Central memory CD8-positive, alpha-beta T cell (primary cell): ENCODE measurements at regions not wholly inside any gene's neighbourhood (a gene's known extent, or its start where the extent isn't known, plus 50 kb on each side); places are given as distances from the start of the nearest gene placed in this dataset.

Source experiments
- ATAC-seq: fragments of 150-1000 bp; cut with Tn5 transposase; replicated peaks from 2 replicates; pipeline ENCODE4 v1.10.0; 2022; ENCODE audit warnings: mild to moderate bottlenecking, moderate FRiP score, moderate number of reproducible peaks; ENCODE audit not compliant: poor library complexity, severe bottlenecking; ENCODE audit errors: extremely low read depth
- DNase-seq, 2 donors: peaks; one replicate each; pipeline ENCODE4 v3.0.0; 2021; ENCODE audit warnings: low spot score in 2 of 2
- H3K27ac Mint-ChIP-seq: one replicate; pipeline ENCODE4 v1.8.0; 2022; ENCODE audit warnings: low read depth, mild to moderate bottlenecking, moderate library complexity, mixed read lengths
- H3K27me3 Mint-ChIP-seq: one replicate; pipeline ENCODE4 v1.8.0; 2022; ENCODE audit warnings: mixed read lengths
- H3K36me3 Mint-ChIP-seq: one replicate; pipeline ENCODE4 v1.8.0; 2022; ENCODE audit warnings: mild to moderate bottlenecking, moderate library complexity, mixed read lengths; ENCODE audit not compliant: insufficient read depth
- H3K4me1 Mint-ChIP-seq: one replicate; pipeline ENCODE4 v1.8.0; 2022; ENCODE audit warnings: mixed read lengths
- H3K4me3 Mint-ChIP-seq: one replicate; pipeline ENCODE4 v1.8.0; 2022; ENCODE audit warnings: mild to moderate bottlenecking, moderate library complexity, mixed read lengths
- H3K9me3 Mint-ChIP-seq: one replicate; pipeline ENCODE4 v1.8.0; 2022; ENCODE audit warnings: mixed read lengths

GRCh38 chr12:38983117-38983571, 77.8 kb upstream of the CPNE8 start:
- no peaks in the 10 kb centered on the region for H3K36me3 Mint-ChIP-seq
- DNase-seq: no peak
- ATAC-seq: no peak
- no peaks in the 10 kb centered on the region for H3K4me1 Mint-ChIP-seq
- no peaks in the 10 kb centered on the region for H3K27me3 Mint-ChIP-seq
- no peak overlapping the region for H3K27ac Mint-ChIP-seq
- peaks cover 13% of the 10 kb centered on the region for H3K9me3 Mint-ChIP-seq
- no peak overlapping the region for H3K4me3 Mint-ChIP-seq

DNA sequence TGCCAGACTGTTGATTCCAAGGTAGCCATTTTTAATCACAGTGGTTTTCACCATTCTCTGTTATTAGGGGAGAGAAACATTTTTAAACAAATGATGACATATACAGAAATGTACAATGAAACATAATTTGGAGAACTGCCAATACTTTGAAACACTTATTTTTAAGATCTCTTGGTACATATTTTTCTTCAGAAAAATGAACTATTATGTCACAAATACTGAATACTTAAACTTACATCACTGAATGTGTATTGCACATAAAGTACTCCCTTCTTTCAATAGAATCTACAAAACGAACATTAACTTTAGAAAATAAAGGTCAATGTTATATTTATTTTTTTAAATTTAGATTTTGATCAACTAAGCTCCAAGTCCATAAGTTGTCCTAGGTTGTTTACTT, 71.7 kb upstream of the CPNE8 start:
- no peak for ATAC-seq
- Mint-ChIP-seq H3K9me3 (peaks cover 10% of the 10 kb centered on the region), H3K27ac (no peak overlapping the region), H3K27me3 (no peaks in the 10 kb centered on the region), H3K4me3 (no peak overlapping the region), H3K4me1 (no peaks in the 10 kb centered on the region), H3K36me3 (no peaks in the 10 kb centered on the region)
- DNase-seq: no peak

DNA sequence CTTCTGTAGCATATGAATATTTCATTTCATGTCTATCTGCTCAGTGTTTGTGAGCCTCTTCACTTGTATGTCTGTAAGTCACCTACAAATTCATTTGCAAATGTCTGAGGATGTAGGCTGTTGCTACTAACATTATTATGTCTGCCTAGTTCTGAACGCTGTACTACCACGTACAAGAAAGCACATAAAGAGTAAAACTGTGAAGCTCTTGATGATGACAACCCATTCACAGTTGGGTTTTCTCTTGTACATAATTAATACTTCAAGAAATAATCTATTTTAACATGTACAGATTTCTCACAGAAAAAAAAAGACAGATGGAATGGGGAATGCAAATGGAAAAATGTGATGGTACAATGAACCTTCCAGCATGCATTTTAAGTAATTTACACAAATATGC, 64.3 kb upstream of the CPNE8 start:
- Mint-ChIP-seq H3K27ac (no peak overlapping the region), H3K27me3 (no peaks in the 10 kb centered on the region), H3K4me3 (no peak overlapping the region), H3K36me3 (no peaks in the 10 kb centered on the region), H3K9me3 (peaks cover 10% of the 10 kb centered on the region), H3K4me1 (no peaks in the 10 kb centered on the region)
- no peak for DNase-seq
- ATAC-seq: no peak

DNA sequence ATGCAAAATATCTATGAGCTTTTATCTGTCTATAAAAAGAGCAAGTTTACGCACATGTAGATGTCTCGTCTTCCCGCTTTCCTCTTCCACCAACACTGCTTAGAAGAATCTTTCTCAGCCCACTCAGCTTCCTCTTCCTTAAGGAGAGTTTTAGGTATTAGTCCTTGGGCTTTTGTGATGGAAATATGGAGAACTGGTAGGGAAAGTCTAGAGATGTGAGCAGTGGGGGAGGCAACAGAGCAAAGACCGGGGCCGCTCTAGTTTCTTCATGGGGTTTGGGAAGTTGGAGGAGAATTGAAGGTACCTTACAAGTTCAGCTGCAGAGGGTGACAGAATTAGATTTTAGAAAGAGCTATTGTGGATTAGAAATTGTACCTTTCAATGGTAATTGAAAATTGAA, 56.3 kb upstream of the CPNE8 start:
- no peak overlapping the region for H3K4me3 Mint-ChIP-seq

DNA sequence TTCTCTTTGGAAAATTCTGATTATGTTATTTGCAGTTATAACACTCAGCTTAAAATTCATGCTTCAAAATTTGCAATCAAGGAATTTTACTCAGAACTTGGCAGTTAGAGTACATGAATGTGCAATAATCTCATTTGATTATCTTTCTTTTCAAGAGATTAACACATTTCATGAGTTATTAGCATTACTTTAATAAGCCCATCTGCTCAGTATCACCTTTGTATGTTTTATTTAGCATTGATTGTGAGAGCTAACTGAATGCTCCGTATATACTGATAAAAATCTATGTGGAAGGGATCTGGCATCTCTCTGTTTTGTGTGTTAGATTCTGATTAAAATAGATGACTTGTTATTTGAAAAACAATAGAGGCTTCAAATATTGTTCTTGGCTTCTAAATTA, 55.6 kb upstream of the CPNE8 start:
- Mint-ChIP-seq H3K27ac (no peak overlapping the region), H3K36me3 (no peaks in the 10 kb centered on the region), H3K27me3 (peaks cover 11% of the 10 kb centered on the region), H3K4me3 (no peak overlapping the region), H3K9me3 (no peaks in the 10 kb centered on the region), H3K4me1 (no peaks in the 10 kb centered on the region)
- ATAC-seq (no peak), DNase-seq (no peak)

More for the DNA sequence above, 56.3 kb upstream of the CPNE8 start:
- Mint-ChIP-seq H3K27me3 (peaks cover 11% of the 10 kb centered on the region), H3K27ac (no peak overlapping the region), H3K4me1 (no peaks in the 10 kb centered on the region), H3K36me3 (no peaks in the 10 kb centered on the region), H3K9me3 (no peaks in the 10 kb centered on the region)
- ATAC-seq: no peak
- no peak for DNase-seq

DNA sequence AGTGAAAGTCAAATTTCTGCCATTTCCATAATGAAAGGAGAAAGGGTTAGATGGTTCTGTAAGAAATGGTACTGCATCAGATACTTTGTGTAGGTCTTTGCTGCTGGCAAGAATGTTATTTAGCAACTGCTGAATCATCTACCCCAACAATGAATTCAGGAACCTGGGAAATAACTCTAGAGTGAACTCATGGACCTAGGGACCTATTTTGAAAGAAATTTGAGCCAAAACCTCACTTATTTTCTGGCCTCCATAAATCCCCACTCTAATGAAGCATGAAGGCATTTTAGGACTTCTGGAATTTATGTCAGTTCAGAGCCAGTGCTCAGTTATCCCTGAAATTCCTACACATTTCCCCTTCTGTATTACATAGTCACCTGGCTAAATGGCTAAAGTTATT, 50.9 kb upstream of the CPNE8 start:
- ATAC-seq (no peak), DNase-seq (no peak)
- Mint-ChIP-seq H3K27ac (no peak overlapping the region), H3K4me1 (no peaks in the 10 kb centered on the region), H3K36me3 (peaks cover 3% of the 10 kb centered on the region), H3K27me3 (peaks cover 1% of the 10 kb centered on the region), H3K9me3 (no peaks in the 10 kb centered on the region), H3K4me3 (no peak overlapping the region)
